Type B pancreatic cell (in vitro differentiated cells): ENCODE measurements at regions not wholly inside any gene's neighbourhood (a gene's known extent, or its start where the extent isn't known, plus 50 kb on each side); places are given as distances from the start of the nearest gene placed in this dataset.
"Not testable (repeated sequence)": the region's sequence is repeated elsewhere in the genome, so short reads cannot be mapped to it uniquely, and the experiment has no call there.

Experiments used
- DNase-seq: peaks from one replicate; pipeline ENCODE4 v3.0.0; 2021; ENCODE audit warnings: mixed read lengths; ENCODE audit not compliant: unreplicated experiment; ENCODE audit errors: extremely low spot score
- H3K27ac Mint-ChIP-seq: 2 replicates; pipeline ENCODE4 v1.8.0; 2021; ENCODE audit warnings: mild to moderate bottlenecking, mixed read lengths
- H3K27me3 Mint-ChIP-seq: 2 replicates; pipeline ENCODE4 v1.8.0; 2021; ENCODE audit warnings: mixed read lengths
- H3K36me3 Mint-ChIP-seq: 2 replicates; pipeline ENCODE4 v1.8.0; 2021; ENCODE audit warnings: mixed read lengths
- H3K4me1 Mint-ChIP-seq: one replicate; pipeline ENCODE4 v1.8.0; 2021; ENCODE audit warnings: mixed read lengths; ENCODE audit not compliant: unreplicated experiment
- H3K4me3 Mint-ChIP-seq: 2 replicates; pipeline ENCODE4 v1.8.0; 2021; ENCODE audit warnings: mild to moderate bottlenecking, mixed read lengths
- H3K9me3 Mint-ChIP-seq: 2 replicates; pipeline ENCODE4 v1.8.0; 2021; ENCODE audit warnings: mixed read lengths
- TF ChIP-seq, protein P1 (sequence below): fragments of 200-600 bp; sonication (generic); conservative IDR thresholded peaks from 2 replicates; pipeline ENCODE4 v1.5.0; 2021; ENCODE audit warnings: antibody characterized with exemption, mild to moderate bottlenecking

DNA sequence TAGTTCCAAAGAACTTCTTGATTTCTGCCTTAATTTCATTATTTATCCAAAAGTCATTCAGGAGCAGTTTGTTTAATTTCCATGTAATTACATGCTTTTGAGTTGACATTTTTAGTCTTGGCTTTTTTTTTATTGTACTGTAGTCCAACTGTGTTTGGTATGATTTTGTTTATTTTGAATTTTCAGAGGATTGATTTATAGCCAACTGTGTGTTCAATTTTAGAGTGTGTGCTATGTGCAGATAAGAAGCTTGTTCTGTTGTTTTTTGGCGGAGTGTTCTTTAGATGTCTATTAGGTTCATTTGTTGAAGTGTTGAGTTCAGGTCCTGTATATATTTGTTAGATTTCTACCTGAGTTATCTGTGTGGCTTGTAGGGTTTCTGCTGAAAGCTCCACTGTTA is 533.6 kb downstream of the TRAM1L1 start:
- Mint-ChIP-seq H3K4me1 (no peaks in the 10 kb centered on the region), H3K27me3 (no peaks in the 10 kb centered on the region), H3K4me3 (no peak overlapping the region), H3K9me3 (no peaks in the 10 kb centered on the region), H3K36me3 (no peaks in the 10 kb centered on the region), H3K27ac (no peak overlapping the region)
- DNase-seq, result no peak
- TF ChIP-seq, protein P1, sequence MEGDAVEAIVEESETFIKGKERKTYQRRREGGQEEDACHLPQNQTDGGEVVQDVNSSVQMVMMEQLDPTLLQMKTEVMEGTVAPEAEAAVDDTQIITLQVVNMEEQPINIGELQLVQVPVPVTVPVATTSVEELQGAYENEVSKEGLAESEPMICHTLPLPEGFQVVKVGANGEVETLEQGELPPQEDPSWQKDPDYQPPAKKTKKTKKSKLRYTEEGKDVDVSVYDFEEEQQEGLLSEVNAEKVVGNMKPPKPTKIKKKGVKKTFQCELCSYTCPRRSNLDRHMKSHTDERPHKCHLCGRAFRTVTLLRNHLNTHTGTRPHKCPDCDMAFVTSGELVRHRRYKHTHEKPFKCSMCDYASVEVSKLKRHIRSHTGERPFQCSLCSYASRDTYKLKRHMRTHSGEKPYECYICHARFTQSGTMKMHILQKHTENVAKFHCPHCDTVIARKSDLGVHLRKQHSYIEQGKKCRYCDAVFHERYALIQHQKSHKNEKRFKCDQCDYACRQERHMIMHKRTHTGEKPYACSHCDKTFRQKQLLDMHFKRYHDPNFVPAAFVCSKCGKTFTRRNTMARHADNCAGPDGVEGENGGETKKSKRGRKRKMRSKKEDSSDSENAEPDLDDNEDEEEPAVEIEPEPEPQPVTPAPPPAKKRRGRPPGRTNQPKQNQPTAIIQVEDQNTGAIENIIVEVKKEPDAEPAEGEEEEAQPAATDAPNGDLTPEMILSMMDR, result no peak

DNA sequence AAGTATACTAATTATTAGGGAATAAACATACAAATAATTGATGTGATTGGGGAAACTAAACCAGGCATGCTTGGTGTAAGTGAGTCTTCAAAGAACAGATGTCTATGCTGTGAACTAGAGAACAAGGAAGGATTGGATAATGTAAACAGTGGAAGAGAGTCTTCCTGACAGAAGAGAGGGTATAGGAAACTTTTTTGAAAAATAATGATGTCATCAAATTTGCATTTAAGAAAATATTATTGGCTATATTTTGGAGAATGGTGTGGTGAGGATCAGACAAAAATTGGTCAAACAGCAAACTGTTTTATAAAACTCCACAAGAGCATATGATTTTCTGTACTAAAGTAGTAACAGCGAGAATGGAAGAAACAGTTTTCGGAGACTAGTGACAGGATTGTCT is 537.7 kb downstream of the TRAM1L1 start:
- H3K27ac Mint-ChIP-seq, result no peak overlapping the region
- TF ChIP-seq, protein P1, result no peak
- no peaks in the 10 kb centered on the region for H3K4me1 Mint-ChIP-seq
- no peak overlapping the region for H3K4me3 Mint-ChIP-seq
- H3K9me3 Mint-ChIP-seq, result no peaks in the 10 kb centered on the region
- no peaks in the 10 kb centered on the region for H3K36me3 Mint-ChIP-seq
- no peaks in the 10 kb centered on the region for H3K27me3 Mint-ChIP-seq
- DNase-seq, result no peak

DNA sequence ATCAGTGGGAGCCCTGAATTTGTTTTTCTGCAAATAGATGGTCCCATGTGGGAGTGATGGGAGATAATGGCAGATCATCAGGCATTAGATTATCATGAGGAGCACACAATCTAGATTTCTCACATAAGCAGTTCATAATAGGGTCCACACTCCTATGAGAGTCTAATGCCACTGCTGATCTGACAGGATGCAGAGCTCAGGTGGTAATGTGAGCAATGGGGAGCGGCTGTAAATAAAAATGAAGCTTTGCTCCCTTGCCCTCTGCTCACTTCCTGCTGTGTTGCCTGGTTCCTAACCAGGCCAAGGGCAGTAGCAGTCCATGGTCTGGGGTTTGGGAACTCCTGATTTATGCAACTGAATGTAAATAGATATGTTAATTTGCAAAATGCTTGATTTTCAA is 538.6 kb downstream of the TRAM1L1 start:
- H3K36me3 Mint-ChIP-seq, result no peaks in the 10 kb centered on the region
- H3K4me1 Mint-ChIP-seq, result no peaks in the 10 kb centered on the region
- H3K27me3 Mint-ChIP-seq, result no peaks in the 10 kb centered on the region
- no peak for DNase-seq
- H3K27ac Mint-ChIP-seq, result no peak overlapping the region
- TF ChIP-seq, protein P1, result no peak
- no peaks in the 10 kb centered on the region for H3K9me3 Mint-ChIP-seq
- H3K4me3 Mint-ChIP-seq, result no peak overlapping the region

- Mint-ChIP-seq H3K4me1 (no peaks in the 10 kb centered on the region), H3K4me3 (no peak overlapping the region), H3K27me3 (no peaks in the 10 kb centered on the region), H3K27ac (no peak overlapping the region), H3K36me3 (no peaks in the 10 kb centered on the region), H3K9me3 (no peaks in the 10 kb centered on the region)
- no peak for DNase-seq
- TF ChIP-seq, protein P1, result no peak
Measured at GRCh38 chr4:116544946-116545345, 540.4 kb downstream of the TRAM1L1 start.

DNA sequence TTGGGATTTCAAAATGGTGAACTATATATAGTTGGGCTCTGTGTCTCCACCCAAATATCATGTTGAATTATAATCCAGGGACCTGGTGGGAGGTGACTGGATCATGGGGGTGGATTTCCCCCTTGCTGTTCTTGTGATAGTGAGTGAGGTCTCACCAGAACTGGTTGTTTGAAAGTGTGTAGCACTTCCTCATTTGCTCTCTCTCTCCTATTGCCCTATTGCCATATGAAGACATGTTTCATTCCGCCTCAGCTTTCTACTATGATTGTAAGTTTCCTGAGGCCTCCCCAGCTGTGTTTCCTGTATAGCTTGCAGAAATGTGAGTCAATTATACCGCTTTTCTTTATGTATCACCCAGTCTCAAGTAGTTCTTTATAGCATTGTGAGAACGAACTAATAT is 545.6 kb downstream of the TRAM1L1 start:
- no peak for DNase-seq
- H3K27me3 Mint-ChIP-seq, result no peaks in the 10 kb centered on the region
- H3K27ac Mint-ChIP-seq, result no peak overlapping the region
- no peaks in the 10 kb centered on the region for H3K4me1 Mint-ChIP-seq
- no peaks in the 10 kb centered on the region for H3K36me3 Mint-ChIP-seq
- TF ChIP-seq, protein P1, result no peak
- H3K4me3 Mint-ChIP-seq, result no peak overlapping the region
- H3K9me3 Mint-ChIP-seq, result no peaks in the 10 kb centered on the region

GRCh38 chr4:116537828-116538227 is 547.5 kb downstream of the TRAM1L1 start:
- Mint-ChIP-seq H3K4me1 (no peaks in the 10 kb centered on the region), H3K4me3 (no peak overlapping the region), H3K36me3 (no peaks in the 10 kb centered on the region), H3K27ac (no peak overlapping the region), H3K9me3 (no peaks in the 10 kb centered on the region), H3K27me3 (no peaks in the 10 kb centered on the region)
- no peak for DNase-seq
- TF ChIP-seq, protein P1, result no peak

- not testable (repeated sequence) for H3K27ac Mint-ChIP-seq, H3K4me3 Mint-ChIP-seq, H3K4me1 Mint-ChIP-seq, H3K27me3 Mint-ChIP-seq, H3K9me3 Mint-ChIP-seq, H3K36me3 Mint-ChIP-seq, DNase-seq
Measured at GRCh38 chr4:116536024-116536423, 549.4 kb downstream of the TRAM1L1 start.
